GM21515 (cell line): ENCODE measurements at regions not wholly inside any gene's neighbourhood (a gene's known extent, or its start where the extent isn't known, plus 50 kb on each side); places are given as distances from the start of the nearest gene placed in this dataset.
A peak's percentile ranks its signal among the peaks of the same experiment; 100 is the strongest.
"Not testable (repeated sequence)": the region's sequence is repeated elsewhere in the genome, so short reads cannot be mapped to it uniquely, and the experiment has no call there.

Source experiments
- ATAC-seq: cut with Tn5 transposase; IDR thresholded peaks from one replicate; pipeline ENCODE4 v1.9.1; 2021; ENCODE audit not compliant: unreplicated experiment

- no peak for ATAC-seq
These were observed 81.4 kb upstream of the ELAC2 start for GRCh38 chr17:13099089-13099735.

- no peak for ATAC-seq
These were observed 78.5 kb upstream of the ELAC2 start for GRCh38 chr17:13096291-13096690.

- ATAC-seq, result not testable (repeated sequence)
These were observed 74.2 kb upstream of the ELAC2 start for GRCh38 chr17:13092010-13092409.

- ATAC-seq, result no peak
These were observed 70.8 kb upstream of the ELAC2 start for GRCh38 chr17:13088666-13089065.

GRCh38 chr17:13087802-13088201 is 70.0 kb upstream of the ELAC2 start:
- ATAC-seq, result no peak

- no peak for ATAC-seq
These were observed 68.4 kb upstream of the ELAC2 start for GRCh38 chr17:13086142-13086769.

- ATAC-seq, result no peak
These were observed 67.8 kb upstream of the ELAC2 start for GRCh38 chr17:13085578-13085977.

- peak; percentile 54 for ATAC-seq
These were observed 66.6 kb upstream of the ELAC2 start for GRCh38 chr17:13084420-13084819.

- ATAC-seq, result no peak
These were observed 61.0 kb upstream of the ELAC2 start for GRCh38 chr17:13078591-13079385.

GRCh38 chr17:13076905-13077304 is 59.1 kb upstream of the ELAC2 start:
- no peak for ATAC-seq

- no peak for ATAC-seq
These were observed 56.2 kb upstream of the ELAC2 start for GRCh38 chr17:13074026-13074425.

- ATAC-seq, result no peak
These were observed 55.2 kb upstream of the ELAC2 start for GRCh38 chr17:13073018-13073417.

- no peak for ATAC-seq
These were observed 52.9 kb upstream of the ELAC2 start for GRCh38 chr17:13070732-13071131.

GRCh38 chr17:13067629-13068303 is 49.9 kb upstream of the ELAC2 start:
- ATAC-seq, result no peak
